Esophagus mucosa (tissue), 1 donor: ENCODE measurements at regions not wholly inside any gene's neighbourhood (a gene's known extent, or its start where the extent isn't known, plus 50 kb on each side); places are given as distances from the start of the nearest gene placed in this dataset.

Experiments used
- ATAC-seq: fragments of 200-7000 bp; cut with Tn5 transposase; one replicate; pipeline ENCODE4 v1.9.1; 2020
- donor health status: DM: yes; HTN: yes; CAD: no.

- ATAC-seq, result no peak
These were observed 463.3 kb upstream of the DMAC1 start for GRCh38 chr9:8262625-8263622.

- ATAC-seq, result no peak
These were observed 462.2 kb upstream of the DMAC1 start for GRCh38 chr9:8261737-8262136.

- ATAC-seq, result no peak
These were observed 459.4 kb upstream of the DMAC1 start for GRCh38 chr9:8259028-8259427.

GRCh38 chr9:8256880-8257279 is 457.3 kb upstream of the DMAC1 start:
- no peak for ATAC-seq

GRCh38 chr9:8255850-8256249 is 456.3 kb upstream of the DMAC1 start:
- ATAC-seq, result no peak

GRCh38 chr9:8254541-8254940 is 455.0 kb upstream of the DMAC1 start:
- ATAC-seq, result peak; percentile 74

- no peak for ATAC-seq
These were observed 452.9 kb upstream of the DMAC1 start for GRCh38 chr9:8252445-8252844.

- ATAC-seq, result no peak
These were observed 452.0 kb upstream of the DMAC1 start for GRCh38 chr9:8251566-8251965.

- ATAC-seq, result no peak
These were observed 445.0 kb upstream of the DMAC1 start for GRCh38 chr9:8244505-8245092.

- ATAC-seq, result peak; percentile 76
These were observed 441.6 kb upstream of the DMAC1 start for GRCh38 chr9:8241201-8241600.

- no peak for ATAC-seq
These were observed 437.5 kb upstream of the DMAC1 start for GRCh38 chr9:8237096-8237495.

GRCh38 chr9:8235489-8235888 is 435.9 kb upstream of the DMAC1 start:
- no peak for ATAC-seq

- no peak for ATAC-seq
These were observed 434.7 kb upstream of the DMAC1 start for GRCh38 chr9:8234316-8234715.

GRCh38 chr9:8232726-8233125 is 433.1 kb upstream of the DMAC1 start:
- ATAC-seq, result no peak

- ATAC-seq, result no peak
These were observed 429.6 kb upstream of the DMAC1 start for GRCh38 chr9:8229226-8229625.

GRCh38 chr9:8224381-8224801 is 424.8 kb upstream of the DMAC1 start:
- ATAC-seq, result no peak

- no peak for ATAC-seq
These were observed 424.3 kb upstream of the DMAC1 start for GRCh38 chr9:8223861-8224260.

- ATAC-seq, result no peak
These were observed 421.9 kb upstream of the DMAC1 start for GRCh38 chr9:8221462-8221861.

GRCh38 chr9:8208465-8208864 is 408.9 kb upstream of the DMAC1 start:
- ATAC-seq, result no peak

- ATAC-seq, result no peak
These were observed 408.0 kb upstream of the DMAC1 start for GRCh38 chr9:8207596-8207995.

- ATAC-seq, result no peak
These were observed 407.1 kb upstream of the DMAC1 start for GRCh38 chr9:8206720-8207119.

- ATAC-seq, result no peak
These were observed 406.0 kb upstream of the DMAC1 start for GRCh38 chr9:8205576-8205975.

- ATAC-seq, result no peak
These were observed 390.3 kb upstream of the DMAC1 start for GRCh38 chr9:8189881-8190280.
